WTC11 (cell line): ENCODE measurements at regions not wholly inside any gene's neighbourhood (a gene's known extent, or its start where the extent isn't known, plus 50 kb on each side); places are given as distances from the start of the nearest gene placed in this dataset.

Source experiments
- ATAC-seq: fragments of 200-7000 bp; cut with Tn5 transposase; 2 replicates; pipeline ENCODE4 v1.10.0; 2021; ENCODE audit warnings: mild to moderate bottlenecking, moderate library complexity
- CTCF ChIA-PET: fragments of 300-600 bp; sonication (Branson Sonifier 250); formaldehyde crosslinking; loops from one replicate; lab custom pipeline; 2021; ENCODE audit warnings: antibody characterized with exemption; lab: Charles Lee
- POLR2A ChIA-PET: fragments of 350-600 bp; sonication (Branson Sonifier 250); formaldehyde crosslinking; loops from one replicate; lab custom pipeline; 2021; ENCODE audit warnings: antibody characterized with exemption; lab: Charles Lee
- DNase-seq: peaks from one replicate; pipeline ENCODE4 v3.0.0; 2021; ENCODE audit warnings: low spot score
- H3K27ac Mint-ChIP-seq: 2 replicates; pipeline ENCODE4 v1.8.0; 2021; ENCODE audit warnings: mixed read lengths
- H3K27me3 Mint-ChIP-seq: 2 replicates; pipeline ENCODE4 v1.8.0; 2021; ENCODE audit warnings: low read depth, mild to moderate bottlenecking, moderate library complexity, mixed read lengths
- H3K36me3 Mint-ChIP-seq: 2 replicates; pipeline ENCODE4 v1.8.0; 2021; ENCODE audit warnings: mixed read lengths
- H3K4me1 Mint-ChIP-seq: 2 replicates; pipeline ENCODE4 v1.8.0; 2022; ENCODE audit warnings: mixed read lengths
- H3K4me3 Mint-ChIP-seq: 2 replicates; pipeline ENCODE4 v1.8.0; 2021; ENCODE audit warnings: mild to moderate bottlenecking, moderate library complexity, mixed read lengths
- H3K9me3 Mint-ChIP-seq: 2 replicates; pipeline ENCODE4 v1.8.0; 2021; ENCODE audit warnings: mixed read lengths
- AR ChIP-seq: fragments of 250-450 bp; sonication (Bioruptor Pico); IDR thresholded peaks from 2 replicates; pipeline ENCODE4 v1.9.0; 2021; ENCODE audit warnings: mild to moderate bottlenecking
- ATF6 ChIP-seq: sonication (generic); formaldehyde crosslinking; IDR thresholded peaks from 2 replicates; pipeline ENCODE4 v1.8.1; 2023; ENCODE audit warnings: mild to moderate bottlenecking, missing genetic modification reagents
- CBFB ChIP-seq: sonication (generic); formaldehyde crosslinking; IDR thresholded peaks from 2 replicates; pipeline ENCODE4 v1.8.1; 2022; ENCODE audit warnings: mild to moderate bottlenecking, low read depth, missing genetic modification reagents
- CREB1 ChIP-seq: sonication (generic); formaldehyde crosslinking; IDR thresholded peaks from 2 replicates; pipeline ENCODE4 v1.8.0; 2023; ENCODE audit warnings: mild to moderate bottlenecking, missing genetic modification reagents
- E2F4 ChIP-seq: sonication (generic); formaldehyde crosslinking; IDR thresholded peaks from 2 replicates; pipeline ENCODE4 v1.8.1; 2022; ENCODE audit warnings: low read depth, mild to moderate bottlenecking, moderate library complexity, missing genetic modification reagents, borderline replicate concordance
- E2F5 ChIP-seq: sonication (generic); formaldehyde crosslinking; IDR thresholded peaks from 2 replicates; pipeline ENCODE4 v1.8.1; 2022; ENCODE audit warnings: mild to moderate bottlenecking, moderate library complexity, missing genetic modification reagents
- ELF4 ChIP-seq: sonication (generic); formaldehyde crosslinking; IDR thresholded peaks from 2 replicates; pipeline ENCODE4 v1.8.1; 2022; ENCODE audit warnings: low read depth, mild to moderate bottlenecking, moderate library complexity, missing genetic modification reagents
- ERG ChIP-seq: fragments of 250-450 bp; sonication (Bioruptor Pico); IDR thresholded peaks from 2 replicates; pipeline ENCODE4 v1.8.0; 2021; ENCODE audit warnings: mild to moderate bottlenecking
- MYBL2 ChIP-seq: sonication (generic); formaldehyde crosslinking; IDR thresholded peaks from 2 replicates; pipeline ENCODE4 v1.8.1; 2023; ENCODE audit warnings: mild to moderate bottlenecking, moderate library complexity, missing genetic modification reagents
- NR2C2 ChIP-seq: sonication (generic); formaldehyde crosslinking; IDR thresholded peaks from 2 replicates; pipeline ENCODE4 v1.8.0; 2022; ENCODE audit warnings: mild to moderate bottlenecking, missing genetic modification reagents
- OVOL2 ChIP-seq: fragments of 250-450 bp; sonication (Bioruptor Pico); IDR thresholded peaks from 2 replicates; pipeline ENCODE4 v1.9.0; 2021; ENCODE audit warnings: mild to moderate bottlenecking, borderline replicate concordance
- SMAD4 ChIP-seq: sonication (generic); formaldehyde crosslinking; IDR thresholded peaks from 2 replicates; pipeline ENCODE4 v1.8.0; 2022; ENCODE audit warnings: mild to moderate bottlenecking, missing genetic modification reagents
- SOX15 ChIP-seq: fragments of 250-450 bp; sonication (Bioruptor Pico); IDR thresholded peaks from 2 replicates; pipeline ENCODE4 v1.9.0; 2021; ENCODE audit warnings: mild to moderate bottlenecking
- SP1 ChIP-seq: sonication (generic); formaldehyde crosslinking; conservative IDR thresholded peaks from 2 replicates; pipeline ENCODE4 v1.8.1; 2022; ENCODE audit warnings: missing genetic modification reagents
- TCF7 ChIP-seq: sonication (generic); formaldehyde crosslinking; IDR thresholded peaks from 2 replicates; pipeline ENCODE4 v1.8.0; 2022; ENCODE audit warnings: mild to moderate bottlenecking, low read depth, missing genetic modification reagents, moderate library complexity
- TEAD4 ChIP-seq: sonication (generic); formaldehyde crosslinking; IDR thresholded peaks from 2 replicates; pipeline ENCODE4 v1.8.0; 2022; ENCODE audit warnings: mild to moderate bottlenecking, missing genetic modification reagents
- ZNF263 ChIP-seq: sonication (generic); formaldehyde crosslinking; IDR thresholded peaks from 2 replicates; pipeline ENCODE4 v1.8.1; 2022; ENCODE audit warnings: low read depth, mild to moderate bottlenecking, moderate library complexity, missing genetic modification reagents
- ZNF396 ChIP-seq: fragments of 250-450 bp; sonication (Bioruptor Pico); IDR thresholded peaks from 2 replicates; pipeline ENCODE4 v1.8.0; 2021; ENCODE audit warnings: mild to moderate bottlenecking, moderate library complexity, borderline replicate concordance
- ZNF416 ChIP-seq: fragments of 250-450 bp; sonication (Bioruptor Pico); IDR thresholded peaks from 2 replicates; pipeline ENCODE4 v1.9.0; 2021; ENCODE audit warnings: mild to moderate bottlenecking, inconsistent platforms
- ZNF423 ChIP-seq: fragments of 250-450 bp; sonication (Bioruptor Pico); IDR thresholded peaks from 2 replicates; pipeline ENCODE4 v2.1.2; 2022; ENCODE audit warnings: mild to moderate bottlenecking, moderate library complexity
- TF ChIP-seq, protein P1 (sequence below): sonication (generic); formaldehyde crosslinking; IDR thresholded peaks from 2 replicates; pipeline ENCODE4 v1.8.0; 2022; ENCODE audit warnings: mild to moderate bottlenecking, missing genetic modification reagents
- TF ChIP-seq, protein P2 (sequence below): fragments of 250-450 bp; sonication (Bioruptor Pico); IDR thresholded peaks from 2 replicates; pipeline ENCODE4 v1.9.0; 2021; ENCODE audit warnings: mild to moderate bottlenecking
- TF ChIP-seq, protein P3 (sequence below): sonication (generic); formaldehyde crosslinking; IDR thresholded peaks from 2 replicates; pipeline ENCODE4 v1.8.0; 2022; ENCODE audit warnings: mild to moderate bottlenecking, missing genetic modification reagents
- TF ChIP-seq, protein P4 (sequence below): sonication (generic); formaldehyde crosslinking; IDR thresholded peaks from 2 replicates; pipeline ENCODE4 v1.8.1; 2023; ENCODE audit warnings: mild to moderate bottlenecking, missing genetic modification reagents, moderate library complexity

- no peak for TF ChIP-seq TEAD4 (CRISPR knock-in tag)
- TF ChIP-seq AR (CRISPR knock-in tag) = no peak
- no peak for TF ChIP-seq ZNF423
- TF ChIP-seq ZNF396 = no peak
- TF ChIP-seq, protein P1, sequence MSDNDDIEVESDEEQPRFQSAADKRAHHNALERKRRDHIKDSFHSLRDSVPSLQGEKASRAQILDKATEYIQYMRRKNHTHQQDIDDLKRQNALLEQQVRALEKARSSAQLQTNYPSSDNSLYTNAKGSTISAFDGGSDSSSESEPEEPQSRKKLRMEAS (CRISPR knock-in tag) = no peak
- TF ChIP-seq, protein P2, sequence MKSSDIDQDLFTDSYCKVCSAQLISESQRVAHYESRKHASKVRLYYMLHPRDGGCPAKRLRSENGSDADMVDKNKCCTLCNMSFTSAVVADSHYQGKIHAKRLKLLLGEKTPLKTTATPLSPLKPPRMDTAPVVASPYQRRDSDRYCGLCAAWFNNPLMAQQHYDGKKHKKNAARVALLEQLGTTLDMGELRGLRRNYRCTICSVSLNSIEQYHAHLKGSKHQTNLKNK = no peak
- no peak for TF ChIP-seq SMAD4 (CRISPR knock-in tag)
- TF ChIP-seq, protein P3, sequence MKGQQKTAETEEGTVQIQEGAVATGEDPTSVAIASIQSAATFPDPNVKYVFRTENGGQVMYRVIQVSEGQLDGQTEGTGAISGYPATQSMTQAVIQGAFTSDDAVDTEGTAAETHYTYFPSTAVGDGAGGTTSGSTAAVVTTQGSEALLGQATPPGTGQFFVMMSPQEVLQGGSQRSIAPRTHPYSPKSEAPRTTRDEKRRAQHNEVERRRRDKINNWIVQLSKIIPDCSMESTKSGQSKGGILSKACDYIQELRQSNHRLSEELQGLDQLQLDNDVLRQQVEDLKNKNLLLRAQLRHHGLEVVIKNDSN = no peak
- no peak for TF ChIP-seq CBFB (CRISPR knock-in tag)
- TF ChIP-seq ZNF263 (CRISPR knock-in tag) = no peak
- no peak for TF ChIP-seq TCF7 (CRISPR knock-in tag)
- no peak for TF ChIP-seq ERG
- TF ChIP-seq E2F4 (CRISPR knock-in tag) = no peak
- Mint-ChIP-seq H3K27ac (no peak overlapping the region), H3K9me3 (peaks cover 12% of the 10 kb centered on the region), H3K36me3 (peaks cover 4% of the 10 kb centered on the region; the same call in 1 of the 2 replicates), H3K27me3 (no peaks in the 10 kb centered on the region), H3K4me1 (peaks cover 12% of the 10 kb centered on the region), H3K4me3 (no peak overlapping the region)
- no peak for ATAC-seq
- no peak for DNase-seq
- CTCF ChIA-PET = no interaction called here
- POLR2A ChIA-PET = no interaction called here
Observed at GRCh38 chrX:43166874-43167273, 388.9 kb upstream of the PPP1R2C start.

GRCh38 chrX:43175434-43175833 is 397.5 kb upstream of the PPP1R2C start:
- Mint-ChIP-seq H3K4me1 (peaks cover under 1% of the 10 kb centered on the region; the same call in 1 of the 2 replicates), H3K36me3 (peaks cover 15% of the 10 kb centered on the region), H3K27ac (no peak overlapping the region), H3K27me3 (no peaks in the 10 kb centered on the region), H3K9me3 (peaks cover 18% of the 10 kb centered on the region), H3K4me3 (no peak overlapping the region)
- POLR2A ChIA-PET = no interaction called here
- ATAC-seq (no peak), DNase-seq (no peak)
- CTCF ChIA-PET = no interaction called here
- TF ChIP-seq SP1 (CRISPR knock-in tag) (no peak), ZNF416 (CRISPR knock-in tag) (no peak), NR2C2 (CRISPR knock-in tag) (no peak), E2F5 (CRISPR knock-in tag) (no peak), CREB1 (no peak), MYBL2 (CRISPR knock-in tag) (no peak), ELF4 (CRISPR knock-in tag) (no peak), ATF6 (no peak), OVOL2 (no peak), ZNF396 (no peak), SOX15 (no peak)
- TF ChIP-seq, protein P4, sequence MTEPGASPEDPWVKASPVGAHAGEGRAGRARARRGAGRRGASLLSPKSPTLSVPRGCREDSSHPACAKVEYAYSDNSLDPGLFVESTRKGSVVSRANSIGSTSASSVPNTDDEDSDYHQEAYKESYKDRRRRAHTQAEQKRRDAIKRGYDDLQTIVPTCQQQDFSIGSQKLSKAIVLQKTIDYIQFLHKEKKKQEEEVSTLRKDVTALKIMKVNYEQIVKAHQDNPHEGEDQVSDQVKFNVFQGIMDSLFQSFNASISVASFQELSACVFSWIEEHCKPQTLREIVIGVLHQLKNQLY (CRISPR knock-in tag) = no peak
- TF ChIP-seq, protein P1 (CRISPR knock-in tag) = no peak
